ENCODE measurements at regions not wholly inside any gene's neighbourhood (a gene's known extent, or its start where the extent isn't known, plus 50 kb on each side); places are given as distances from the start of the nearest gene placed in this dataset.

GRCh38 chr13:103308667-103309066 is 242.4 kb upstream of the SLC10A2 start:
- Histone ChIP-seq H3K4me3 (ENCODE audit: low read length) (no peak overlapping the region), H3K36me3 (ENCODE audit: control insufficient read depth, insufficient read depth, low read length) (no peaks in the 10 kb centered on the region), H3K9me3 (ENCODE audit: control insufficient read depth, low read length) (no peaks in the 10 kb centered on the region), H3K9ac (ENCODE audit: extremely low read depth, low read length, poor library complexity, severe bottlenecking) (no peak overlapping the region), H3K4me1 (ENCODE audit: control insufficient read depth, insufficient read depth, low read length) (peaks cover 4% of the 10 kb centered on the region), H3K27me3 (ENCODE audit: control insufficient read depth, insufficient read depth, low read length, poor library complexity, severe bottlenecking) (no peaks in the 10 kb centered on the region), H3K27ac (ENCODE audit: low read depth, low read length) (no peak overlapping the region)
- Mint-ChIP-seq H3K27me3 (ENCODE audit: insufficient read depth) (no peaks in the 10 kb centered on the region), H3K27ac (no peak overlapping the region), H3K4me1 (peaks cover 3% of the 10 kb centered on the region), H3K9me3 (no peaks in the 10 kb centered on the region), H3K4me3 (no peak overlapping the region), H3K36me3 (ENCODE audit: low read depth) (no peaks in the 10 kb centered on the region)
- no peak for TF ChIP-seq CTCF (conservative IDR thresholded peaks at IDR 0.05)
- 83 to 92% methylated on average over 3 to 4 of the region's 4 CpGs for WGBS, 2 experiments (ENCODE audit: insufficient coverage in 1 of 2, insufficient read length in 1 of 2)
- DNase-seq = no peak

DNA sequence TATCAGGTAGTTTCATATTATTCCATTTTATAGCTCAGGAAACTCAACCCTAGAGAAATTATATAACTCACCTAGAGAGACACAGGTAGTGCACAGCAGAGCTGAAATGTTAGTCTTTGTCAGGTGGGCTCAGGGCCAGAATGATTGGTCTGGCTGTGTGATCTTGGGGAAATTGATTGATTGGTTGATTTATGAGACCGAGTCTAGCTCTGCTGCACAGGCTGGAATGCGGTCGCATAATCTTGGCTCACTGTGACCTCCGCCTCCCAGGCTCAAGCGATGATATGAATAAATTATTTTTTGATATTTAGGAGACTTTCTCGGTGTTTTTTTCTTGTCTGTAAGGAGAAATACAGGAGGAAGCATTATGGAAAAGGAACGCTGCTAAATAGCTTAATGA is 239.9 kb upstream of the SLC10A2 start:
- no peak for TF ChIP-seq CTCF (conservative IDR thresholded peaks at IDR 0.05)
- Histone ChIP-seq H3K4me3 (ENCODE audit: low read length) (no peak overlapping the region), H3K4me1 (ENCODE audit: control insufficient read depth, insufficient read depth, low read length) (peaks cover 2% of the 10 kb centered on the region), H3K27me3 (ENCODE audit: control insufficient read depth, insufficient read depth, low read length, poor library complexity, severe bottlenecking) (no peaks in the 10 kb centered on the region), H3K9me3 (ENCODE audit: control insufficient read depth, low read length) (no peaks in the 10 kb centered on the region), H3K36me3 (ENCODE audit: control insufficient read depth, insufficient read depth, low read length) (no peaks in the 10 kb centered on the region), H3K27ac (ENCODE audit: low read depth, low read length) (no peak overlapping the region), H3K9ac (ENCODE audit: extremely low read depth, low read length, poor library complexity, severe bottlenecking) (no peak overlapping the region)
- no peak overlapping the region for H3K27ac Mint-ChIP-seq
- no peaks in the 10 kb centered on the region for H3K27me3 Mint-ChIP-seq (ENCODE audit: insufficient read depth)
- no peak overlapping the region for H3K4me3 Mint-ChIP-seq
- no peaks in the 10 kb centered on the region for H3K36me3 Mint-ChIP-seq (ENCODE audit: low read depth)
- no peaks in the 10 kb centered on the region for H3K9me3 Mint-ChIP-seq
- DNase-seq = no peak
- WGBS, 2 experiments (ENCODE audit: insufficient coverage in 1 of 2, insufficient read length in 1 of 2) = 89 to 93% methylated on average over 3 to 7 of the region's 7 CpGs
- peaks cover 3% of the 10 kb centered on the region for H3K4me1 Mint-ChIP-seq

DNA sequence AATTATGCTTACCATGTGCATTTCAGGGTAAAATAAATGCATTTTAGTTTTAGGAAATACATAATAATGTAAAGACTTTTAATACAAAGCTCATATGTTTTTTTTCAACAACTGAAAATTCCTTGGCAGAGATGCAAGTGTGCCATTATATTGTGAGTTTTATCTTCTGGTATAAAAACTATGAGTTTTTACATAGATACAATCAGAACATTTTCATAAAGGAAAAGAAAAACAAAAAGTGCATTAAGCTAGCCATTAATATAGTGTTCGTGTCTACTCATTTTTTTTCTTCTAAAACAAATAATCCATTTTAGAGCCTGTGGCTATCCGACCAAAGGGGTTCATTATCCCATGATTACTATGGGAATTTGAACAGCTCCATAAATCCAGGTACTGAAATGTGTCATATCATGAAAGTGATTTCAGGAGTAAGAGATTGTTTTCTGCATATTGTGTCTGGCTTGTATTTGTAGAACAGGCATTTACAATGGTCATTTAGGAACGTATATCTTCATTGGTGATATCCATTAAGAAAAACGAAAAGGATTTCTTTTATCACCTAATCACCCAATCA is 236.9 kb upstream of the SLC10A2 start:
- Mint-ChIP-seq H3K27ac (no peak overlapping the region), H3K27me3 (ENCODE audit: insufficient read depth) (no peaks in the 10 kb centered on the region), H3K4me3 (no peak overlapping the region), H3K9me3 (no peaks in the 10 kb centered on the region), H3K4me1 (peaks cover 3% of the 10 kb centered on the region), H3K36me3 (ENCODE audit: low read depth) (no peaks in the 10 kb centered on the region)
- 80 to 84% methylated on average over 1 to 2 of the region's 4 CpGs for WGBS, 2 experiments (ENCODE audit: insufficient coverage in 1 of 2, insufficient read length in 1 of 2)
- no peak for DNase-seq
- Histone ChIP-seq H3K4me3 (ENCODE audit: low read length) (no peak overlapping the region), H3K27ac (ENCODE audit: low read depth, low read length) (no peak overlapping the region), H3K4me1 (ENCODE audit: control insufficient read depth, insufficient read depth, low read length) (peaks cover 2% of the 10 kb centered on the region), H3K36me3 (ENCODE audit: control insufficient read depth, insufficient read depth, low read length) (no peaks in the 10 kb centered on the region), H3K27me3 (ENCODE audit: control insufficient read depth, insufficient read depth, low read length, poor library complexity, severe bottlenecking) (no peaks in the 10 kb centered on the region), H3K9ac (ENCODE audit: extremely low read depth, low read length, poor library complexity, severe bottlenecking) (no peak overlapping the region), H3K9me3 (ENCODE audit: control insufficient read depth, low read length) (no peaks in the 10 kb centered on the region)
- no peak for TF ChIP-seq CTCF (conservative IDR thresholded peaks at IDR 0.05)

All from endodermal cell (in vitro differentiated cells).